KOPT-K1 (cell line): ENCODE measurements at regions not wholly inside any gene's neighbourhood (a gene's known extent, or its start where the extent isn't known, plus 50 kb on each side); places are given as distances from the start of the nearest gene placed in this dataset.

Experiments used
- H3K27ac ChIP-seq: fragments of 200-600 bp; sonication (generic); 2 replicates; pipeline ENCODE4 v1.5.1; 2016; ENCODE audit warnings: antibody characterized with exemption, mild to moderate bottlenecking, low read depth, low read length; ENCODE audit not compliant: poor library complexity, severe bottlenecking
- H3K36me3 ChIP-seq: fragments of 200-600 bp; sonication (generic); 2 replicates; pipeline ENCODE4 v1.5.1; 2017; ENCODE audit warnings: antibody characterized with exemption, mild to moderate bottlenecking, low read length, moderate library complexity; ENCODE audit not compliant: insufficient read depth
- H3K9me3 ChIP-seq: fragments of 200-600 bp; sonication (generic); 2 replicates; pipeline ENCODE4 v1.5.1; 2017; ENCODE audit warnings: antibody characterized with exemption, low read length, mild to moderate bottlenecking; ENCODE audit not compliant: insufficient read depth, poor library complexity, severe bottlenecking

GRCh38 chr10:56653289-56653688, 292.2 kb upstream of the ZWINT start:
- H3K9me3 ChIP-seq, result no peaks in the 10 kb centered on the region
- H3K27ac ChIP-seq, result no peak overlapping the region
- H3K36me3 ChIP-seq, result no peaks in the 10 kb centered on the region

GRCh38 chr10:56646329-56647111, 285.5 kb upstream of the ZWINT start:
- Histone ChIP-seq H3K9me3 (no peaks in the 10 kb centered on the region), H3K27ac (no peak overlapping the region), H3K36me3 (no peaks in the 10 kb centered on the region)

- no peak overlapping the region for H3K27ac ChIP-seq
- no peaks in the 10 kb centered on the region for H3K9me3 ChIP-seq
- H3K36me3 ChIP-seq, result no peaks in the 10 kb centered on the region
Measured at GRCh38 chr10:56633876-56634452, 272.9 kb upstream of the ZWINT start.

DNA sequence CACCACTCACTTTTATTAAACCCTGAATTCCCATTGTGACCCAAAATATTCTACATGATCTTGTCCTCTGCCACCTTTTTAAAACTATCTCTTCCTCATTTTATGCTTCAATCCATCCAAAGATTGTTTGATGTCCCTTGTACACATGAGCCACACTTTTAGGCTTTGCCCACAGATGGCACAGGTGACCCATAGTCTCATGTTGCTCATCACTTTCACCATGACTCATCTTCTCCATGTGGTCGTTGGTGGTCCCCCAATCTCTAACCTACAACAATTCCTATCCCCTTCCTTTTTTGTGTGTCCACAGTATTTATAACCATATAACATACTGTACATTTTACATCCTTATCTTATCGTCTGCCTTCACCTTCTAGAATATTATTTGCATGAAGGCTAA, 271.5 kb upstream of the ZWINT start:
- no peaks in the 10 kb centered on the region for H3K9me3 ChIP-seq
- no peak overlapping the region for H3K27ac ChIP-seq
- H3K36me3 ChIP-seq, result no peaks in the 10 kb centered on the region

- Histone ChIP-seq H3K36me3 (no peaks in the 10 kb centered on the region), H3K9me3 (no peaks in the 10 kb centered on the region), H3K27ac (no peak overlapping the region)
Measured at GRCh38 chr10:56624082-56624481, 263.0 kb upstream of the ZWINT start.

- Histone ChIP-seq H3K36me3 (no peaks in the 10 kb centered on the region), H3K27ac (no peak overlapping the region), H3K9me3 (no peaks in the 10 kb centered on the region)
Measured at GRCh38 chr10:56623064-56623463, 262.0 kb upstream of the ZWINT start.

- H3K36me3 ChIP-seq, result no peaks in the 10 kb centered on the region
- H3K27ac ChIP-seq, result peak overlapping the region; percentile 30
- H3K9me3 ChIP-seq, result no peaks in the 10 kb centered on the region
Measured at GRCh38 chr10:56622335-56622973, 261.4 kb upstream of the ZWINT start.

GRCh38 chr10:56606202-56606601, 245.1 kb upstream of the ZWINT start:
- H3K36me3 ChIP-seq, result no peaks in the 10 kb centered on the region
- no peak overlapping the region for H3K27ac ChIP-seq
- H3K9me3 ChIP-seq, result no peaks in the 10 kb centered on the region

GRCh38 chr10:56605051-56605450, 244.0 kb upstream of the ZWINT start:
- Histone ChIP-seq H3K27ac (no peak overlapping the region), H3K36me3 (no peaks in the 10 kb centered on the region), H3K9me3 (no peaks in the 10 kb centered on the region)

DNA sequence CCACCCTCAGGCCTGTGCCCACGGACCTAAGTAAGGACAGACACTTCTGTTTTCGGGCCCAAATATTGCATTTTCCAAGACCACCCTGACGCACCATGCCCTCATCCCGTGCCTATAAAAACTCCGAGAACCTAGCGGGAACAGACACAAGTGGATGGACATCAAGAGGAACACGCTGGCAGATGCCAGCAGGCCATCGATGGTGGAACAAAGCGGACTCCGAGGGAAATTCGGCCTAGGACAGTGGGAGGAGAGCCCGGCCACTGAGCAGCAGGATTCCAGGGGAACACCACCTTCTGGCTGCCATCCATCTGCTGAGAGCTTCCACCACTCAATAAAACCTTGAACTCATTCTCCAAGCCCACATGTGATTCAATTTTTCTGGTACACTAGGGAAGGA, 243.6 kb upstream of the ZWINT start:
- Histone ChIP-seq H3K36me3 (no peaks in the 10 kb centered on the region), H3K9me3 (no peaks in the 10 kb centered on the region), H3K27ac (no peak overlapping the region)

GRCh38 chr10:56599201-56599600, 238.1 kb upstream of the ZWINT start:
- no peak overlapping the region for H3K27ac ChIP-seq
- no peaks in the 10 kb centered on the region for H3K36me3 ChIP-seq
- H3K9me3 ChIP-seq, result no peaks in the 10 kb centered on the region

GRCh38 chr10:56596257-56596656, 235.2 kb upstream of the ZWINT start:
- Histone ChIP-seq H3K36me3 (no peaks in the 10 kb centered on the region), H3K9me3 (no peaks in the 10 kb centered on the region), H3K27ac (no peak overlapping the region)

DNA sequence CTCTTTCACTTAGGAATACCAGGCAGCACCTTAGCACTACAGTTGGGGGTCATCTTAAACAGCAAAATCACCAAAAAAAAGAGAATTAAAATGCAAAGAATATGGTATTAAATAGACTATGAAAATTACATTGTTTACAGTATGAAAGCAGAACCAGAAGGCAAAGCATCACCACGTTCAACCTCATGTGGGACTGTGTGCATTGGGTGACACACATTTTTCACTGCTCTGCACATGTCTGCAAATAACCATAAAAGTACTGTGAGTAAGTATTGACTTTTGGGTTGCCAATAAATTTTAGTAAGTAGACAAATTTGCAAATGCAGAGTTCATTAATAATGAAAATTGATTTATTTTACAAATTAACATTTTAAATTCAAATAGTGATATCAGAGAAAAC, 232.1 kb upstream of the ZWINT start:
- no peak overlapping the region for H3K27ac ChIP-seq
- H3K9me3 ChIP-seq, result no peaks in the 10 kb centered on the region
- H3K36me3 ChIP-seq, result no peaks in the 10 kb centered on the region

- Histone ChIP-seq H3K9me3 (no peaks in the 10 kb centered on the region), H3K27ac (no peak overlapping the region), H3K36me3 (no peaks in the 10 kb centered on the region)
Measured at GRCh38 chr10:56586461-56586891, 225.4 kb upstream of the ZWINT start.

DNA sequence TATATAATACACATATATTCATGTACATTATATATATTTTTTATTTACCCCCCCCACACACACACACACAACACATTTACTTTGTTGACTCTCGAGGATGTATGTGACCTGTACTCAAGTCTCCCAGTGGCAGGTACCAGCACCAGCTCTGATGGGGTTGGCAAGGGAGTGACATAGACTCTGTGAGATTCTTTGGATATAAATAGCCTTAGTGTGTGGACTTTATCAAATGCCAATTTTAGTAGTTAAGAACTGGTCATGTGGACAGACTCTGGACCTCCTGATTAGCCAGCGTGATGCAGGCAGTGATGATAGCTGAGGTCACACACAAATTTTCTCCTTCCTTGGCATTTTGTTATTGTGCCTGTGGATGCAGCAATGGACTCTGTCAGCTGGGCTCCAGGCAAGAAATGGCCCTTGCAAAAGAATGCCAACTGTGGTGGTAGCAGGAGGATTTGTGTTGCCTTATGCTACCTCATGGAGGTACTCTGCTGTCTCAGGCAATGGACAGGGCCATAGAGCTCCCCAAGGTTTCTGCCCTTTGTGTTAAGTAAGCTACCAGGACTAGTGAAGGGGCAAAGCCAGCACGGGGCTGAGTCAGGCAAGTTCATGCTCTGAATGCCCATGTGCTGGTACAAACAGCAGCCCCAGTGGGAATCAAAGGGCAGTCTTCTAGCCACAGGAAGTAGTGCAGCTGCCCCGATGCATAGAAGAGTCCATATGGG, 224.6 kb upstream of the ZWINT start:
- H3K36me3 ChIP-seq, result no peaks in the 10 kb centered on the region
- H3K27ac ChIP-seq, result no peak overlapping the region
- no peaks in the 10 kb centered on the region for H3K9me3 ChIP-seq
